Lower leg skin (tissue), 3 donors: ENCODE measurements at regions not wholly inside any gene's neighbourhood (a gene's known extent, or its start where the extent isn't known, plus 50 kb on each side); places are given as distances from the start of the nearest gene placed in this dataset.

Experiments
- POLR2A ChIP-seq, 2 donors: fragments of 450-650 bp; IDR thresholded peaks; one replicate each; pipeline ENCODE4 v1.6.1; 2016 to 2017; ENCODE audit warnings: antibody characterized with exemption in 2 of 2, mild to moderate bottlenecking in 1 of 2, moderate library complexity in 1 of 2
- TF ChIP-seq, protein P1 (sequence below), 3 donors: fragments of 450-650 bp; IDR thresholded peaks; one replicate each; pipeline ENCODE4 v1.5.1; 2016; ENCODE audit warnings: antibody characterized with exemption in 3 of 3, mild to moderate bottlenecking in 3 of 3, moderate library complexity in 2 of 3

DNA sequence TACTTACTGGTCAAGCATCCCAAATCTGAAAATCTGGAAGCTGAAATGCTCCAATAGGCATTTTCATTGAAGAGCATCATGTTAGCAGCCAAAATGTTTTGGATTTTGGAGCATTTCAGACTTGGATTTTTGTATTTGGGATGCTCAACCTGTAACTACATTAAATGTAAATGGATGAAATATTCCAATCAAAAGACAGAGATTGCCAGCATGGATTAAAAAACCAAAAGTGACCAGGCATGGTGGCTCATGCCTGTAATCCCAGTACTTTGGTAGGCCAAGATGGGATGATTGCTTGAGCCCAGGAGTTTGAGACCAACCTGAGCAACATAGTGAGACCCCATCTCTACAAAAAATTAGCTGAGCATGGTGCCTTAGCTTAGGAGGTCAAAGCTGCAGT lies 110.3 kb downstream of the URB2 start:
- TF ChIP-seq, protein P1, sequence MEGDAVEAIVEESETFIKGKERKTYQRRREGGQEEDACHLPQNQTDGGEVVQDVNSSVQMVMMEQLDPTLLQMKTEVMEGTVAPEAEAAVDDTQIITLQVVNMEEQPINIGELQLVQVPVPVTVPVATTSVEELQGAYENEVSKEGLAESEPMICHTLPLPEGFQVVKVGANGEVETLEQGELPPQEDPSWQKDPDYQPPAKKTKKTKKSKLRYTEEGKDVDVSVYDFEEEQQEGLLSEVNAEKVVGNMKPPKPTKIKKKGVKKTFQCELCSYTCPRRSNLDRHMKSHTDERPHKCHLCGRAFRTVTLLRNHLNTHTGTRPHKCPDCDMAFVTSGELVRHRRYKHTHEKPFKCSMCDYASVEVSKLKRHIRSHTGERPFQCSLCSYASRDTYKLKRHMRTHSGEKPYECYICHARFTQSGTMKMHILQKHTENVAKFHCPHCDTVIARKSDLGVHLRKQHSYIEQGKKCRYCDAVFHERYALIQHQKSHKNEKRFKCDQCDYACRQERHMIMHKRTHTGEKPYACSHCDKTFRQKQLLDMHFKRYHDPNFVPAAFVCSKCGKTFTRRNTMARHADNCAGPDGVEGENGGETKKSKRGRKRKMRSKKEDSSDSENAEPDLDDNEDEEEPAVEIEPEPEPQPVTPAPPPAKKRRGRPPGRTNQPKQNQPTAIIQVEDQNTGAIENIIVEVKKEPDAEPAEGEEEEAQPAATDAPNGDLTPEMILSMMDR (IDR thresholded peaks at IDR 0.05), result no peak
- no peak for TF ChIP-seq POLR2A (IDR thresholded peaks at IDR 0.05)
